GM21526 (cell line): ENCODE measurements at regions not wholly inside any gene's neighbourhood (a gene's known extent, or its start where the extent isn't known, plus 50 kb on each side); places are given as distances from the start of the nearest gene placed in this dataset.
"Not testable (repeated sequence)": the region's sequence is repeated elsewhere in the genome, so short reads cannot be mapped to it uniquely, and the experiment has no call there.

ENCODE experiments used
- ATAC-seq: cut with Tn5 transposase; IDR thresholded peaks from one replicate; pipeline ENCODE4 v1.9.1; 2021; ENCODE audit warnings: moderate library complexity; ENCODE audit not compliant: unreplicated experiment, low FRiP score

- ATAC-seq: no peak
Measured at GRCh38 chr3:110628650-110629301, 442.8 kb upstream of the NECTIN3 start.

GRCh38 chr3:110629917-110630316 lies 441.7 kb upstream of the NECTIN3 start:
- ATAC-seq: no peak

- no peak for ATAC-seq
Measured at GRCh38 chr3:110644203-110644602, 427.4 kb upstream of the NECTIN3 start.

GRCh38 chr3:110646055-110646454 lies 425.6 kb upstream of the NECTIN3 start:
- no peak for ATAC-seq

- no peak for ATAC-seq
Measured at GRCh38 chr3:110646496-110646895, 425.1 kb upstream of the NECTIN3 start.

- ATAC-seq: no peak
Measured at GRCh38 chr3:110647586-110647985, 424.0 kb upstream of the NECTIN3 start.

- ATAC-seq: no peak
Measured at GRCh38 chr3:110650741-110651140, 420.9 kb upstream of the NECTIN3 start.

- ATAC-seq: no peak
Measured at GRCh38 chr3:110654843-110655502, 416.6 kb upstream of the NECTIN3 start.

- ATAC-seq: no peak
Measured at GRCh38 chr3:110656394-110657025, 415.1 kb upstream of the NECTIN3 start.

- ATAC-seq: no peak
Measured at GRCh38 chr3:110664148-110664547, 407.5 kb upstream of the NECTIN3 start.

- ATAC-seq: no peak
Measured at GRCh38 chr3:110666495-110666894, 405.1 kb upstream of the NECTIN3 start.

GRCh38 chr3:110667216-110667615 lies 404.4 kb upstream of the NECTIN3 start:
- no peak for ATAC-seq

- no peak for ATAC-seq
Measured at GRCh38 chr3:110670407-110670806, 401.2 kb upstream of the NECTIN3 start.

- no peak for ATAC-seq
Measured at GRCh38 chr3:110677506-110677905, 394.1 kb upstream of the NECTIN3 start.

GRCh38 chr3:110679285-110679684 lies 392.3 kb upstream of the NECTIN3 start:
- no peak for ATAC-seq

- ATAC-seq: no peak
Measured at GRCh38 chr3:110680450-110680849, 391.2 kb upstream of the NECTIN3 start.

GRCh38 chr3:110684466-110684865 lies 387.1 kb upstream of the NECTIN3 start:
- ATAC-seq: no peak

- ATAC-seq: no peak
Measured at GRCh38 chr3:110685630-110686029, 386.0 kb upstream of the NECTIN3 start.

- ATAC-seq: no peak
Measured at GRCh38 chr3:110686701-110687100, 384.9 kb upstream of the NECTIN3 start.

GRCh38 chr3:110687138-110687537 lies 384.5 kb upstream of the NECTIN3 start:
- no peak for ATAC-seq

- no peak for ATAC-seq
Measured at GRCh38 chr3:110697961-110698360, 373.7 kb upstream of the NECTIN3 start.

- not testable (repeated sequence) for ATAC-seq
Measured at GRCh38 chr3:110704332-110704731, 367.3 kb upstream of the NECTIN3 start.
